ENCODE measurements at regions not wholly inside any gene's neighbourhood (a gene's known extent, or its start where the extent isn't known, plus 50 kb on each side); places are given as distances from the start of the nearest gene placed in this dataset.
A peak's percentile ranks its signal among the peaks of the same experiment; 100 is the strongest.

- Histone ChIP-seq H3K36me3 (ENCODE audit: insufficient read depth, low read length) (no peaks in the 10 kb centered on the region), H3K27ac (peak overlapping the region; percentile 78), H3K4me3 (peak overlapping the region; percentile 20; the same call in 1 of the 2 replicates), H3K9ac (ENCODE audit: insufficient read length) (no peak overlapping the region), H3K9me3 (ENCODE audit: low read depth, low read length) (no peaks in the 10 kb centered on the region)
- no peak for TF ChIP-seq FOXP2 (optimal IDR thresholded peaks at IDR 0.05; ENCODE audit: control extremely low read depth, extremely low read length, insufficient read depth)
- TF ChIP-seq POLR2AphosphoS5 (IDR thresholded peaks at IDR 0.05; ENCODE audit: borderline replicate concordance, low read depth, low read length) = no peak
- no peak for TF ChIP-seq EZH2 (IDR thresholded peaks at IDR 0.05)
- DNase-seq (ENCODE audit: low read depth, low spot score) = peak; percentile 35
Measured at GRCh38 chr13:83825676-83826075, 56.6 kb downstream of the SLITRK1 start.

- H3K36me3 ChIP-seq (ENCODE audit: insufficient read depth, low read length) = no peaks in the 10 kb centered on the region
- H3K9me3 ChIP-seq (ENCODE audit: low read depth, low read length) = no peaks in the 10 kb centered on the region
- no peak for DNase-seq (ENCODE audit: low read depth, low spot score)
- H3K9ac ChIP-seq (ENCODE audit: insufficient read length) = no peak overlapping the region
- TF ChIP-seq FOXP2 (optimal IDR thresholded peaks at IDR 0.05; ENCODE audit: control extremely low read depth, extremely low read length, insufficient read depth) = no peak
- no peak for TF ChIP-seq POLR2AphosphoS5 (IDR thresholded peaks at IDR 0.05; ENCODE audit: borderline replicate concordance, low read depth, low read length)
- no peak for TF ChIP-seq EZH2 (IDR thresholded peaks at IDR 0.05)
- peak overlapping the region; percentile 78; the same call in 1 of the 2 replicates for H3K27ac ChIP-seq
- no peak overlapping the region for H3K4me3 ChIP-seq
Measured at GRCh38 chr13:83824560-83824959, 57.7 kb downstream of the SLITRK1 start.

GRCh38 chr13:83824120-83824519 lies 58.2 kb downstream of the SLITRK1 start:
- H3K9me3 ChIP-seq (ENCODE audit: low read depth, low read length) = no peaks in the 10 kb centered on the region
- no peak for TF ChIP-seq POLR2AphosphoS5 (IDR thresholded peaks at IDR 0.05; ENCODE audit: borderline replicate concordance, low read depth, low read length)
- no peak overlapping the region for H3K9ac ChIP-seq (ENCODE audit: insufficient read length)
- H3K27ac ChIP-seq = no peak overlapping the region
- H3K4me3 ChIP-seq = no peak overlapping the region
- no peaks in the 10 kb centered on the region for H3K36me3 ChIP-seq (ENCODE audit: insufficient read depth, low read length)
- no peak for DNase-seq (ENCODE audit: low read depth, low spot score)

GRCh38 chr13:83819611-83820010 lies 62.7 kb downstream of the SLITRK1 start:
- no peak for DNase-seq (ENCODE audit: low read depth, low spot score)
- H3K9me3 ChIP-seq (ENCODE audit: low read depth, low read length) = 0 out of 2 replicates have a peak, but pooled peaks cover 4% of the 10 kb centered on the region
- H3K4me3 ChIP-seq = no peak overlapping the region
- H3K9ac ChIP-seq (ENCODE audit: insufficient read length) = no peak overlapping the region
- TF ChIP-seq EZH2 (IDR thresholded peaks at IDR 0.05) (no peak), POLR2AphosphoS5 (IDR thresholded peaks at IDR 0.05; ENCODE audit: borderline replicate concordance, low read depth, low read length) (no peak), FOXP2 (optimal IDR thresholded peaks at IDR 0.05; ENCODE audit: control extremely low read depth, extremely low read length, insufficient read depth) (no peak)
- no peak overlapping the region for H3K27ac ChIP-seq
- no peaks in the 10 kb centered on the region for H3K36me3 ChIP-seq (ENCODE audit: insufficient read depth, low read length)

- no peaks in the 10 kb centered on the region for H3K36me3 ChIP-seq (ENCODE audit: insufficient read depth, low read length)
- 0 out of 2 replicates have a peak, but pooled peaks cover 4% of the 10 kb centered on the region for H3K9me3 ChIP-seq (ENCODE audit: low read depth, low read length)
- TF ChIP-seq FOXP2 (optimal IDR thresholded peaks at IDR 0.05; ENCODE audit: control extremely low read depth, extremely low read length, insufficient read depth) (no peak), EZH2 (IDR thresholded peaks at IDR 0.05) (no peak), POLR2AphosphoS5 (IDR thresholded peaks at IDR 0.05; ENCODE audit: borderline replicate concordance, low read depth, low read length) (no peak)
- no peak overlapping the region for H3K4me3 ChIP-seq
- H3K27ac ChIP-seq = no peak overlapping the region
- no peak for DNase-seq (ENCODE audit: low read depth, low spot score)
- no peak overlapping the region for H3K9ac ChIP-seq (ENCODE audit: insufficient read length)
Measured at GRCh38 chr13:83819156-83819555, 63.1 kb downstream of the SLITRK1 start.

- no peak for TF ChIP-seq FOXP2 (optimal IDR thresholded peaks at IDR 0.05; ENCODE audit: control extremely low read depth, extremely low read length, insufficient read depth)
- TF ChIP-seq POLR2AphosphoS5 (IDR thresholded peaks at IDR 0.05; ENCODE audit: borderline replicate concordance, low read depth, low read length) = no peak
- no peak for TF ChIP-seq EZH2 (IDR thresholded peaks at IDR 0.05)
- Histone ChIP-seq H3K9ac (ENCODE audit: insufficient read length) (no peak overlapping the region), H3K4me3 (no peak overlapping the region), H3K27ac (no peak overlapping the region), H3K9me3 (ENCODE audit: low read depth, low read length) (0 out of 2 replicates have a peak, but pooled peaks cover 4% of the 10 kb centered on the region), H3K36me3 (ENCODE audit: insufficient read depth, low read length) (no peaks in the 10 kb centered on the region)
- no peak for DNase-seq (ENCODE audit: low read depth, low spot score)
Measured at GRCh38 chr13:83816081-83816480, 66.2 kb downstream of the SLITRK1 start.

- TF ChIP-seq POLR2AphosphoS5 (IDR thresholded peaks at IDR 0.05; ENCODE audit: borderline replicate concordance, low read depth, low read length) (no peak), EZH2 (IDR thresholded peaks at IDR 0.05) (no peak), FOXP2 (optimal IDR thresholded peaks at IDR 0.05; ENCODE audit: control extremely low read depth, extremely low read length, insufficient read depth) (no peak)
- no peak overlapping the region for H3K9ac ChIP-seq (ENCODE audit: insufficient read length)
- DNase-seq (ENCODE audit: low read depth, low spot score) = no peak
Measured at GRCh38 chr13:83815598-83815997, 66.7 kb downstream of the SLITRK1 start.

GRCh38 chr13:83810136-83810535 lies 72.1 kb downstream of the SLITRK1 start:
- H3K27ac ChIP-seq = no peak overlapping the region
- H3K9ac ChIP-seq (ENCODE audit: insufficient read length) = no peak overlapping the region
- H3K36me3 ChIP-seq (ENCODE audit: insufficient read depth, low read length) = no peaks in the 10 kb centered on the region
- H3K9me3 ChIP-seq (ENCODE audit: low read depth, low read length) = no peaks in the 10 kb centered on the region
- no peak for TF ChIP-seq FOXP2 (optimal IDR thresholded peaks at IDR 0.05; ENCODE audit: control extremely low read depth, extremely low read length, insufficient read depth)
- no peak for TF ChIP-seq POLR2AphosphoS5 (IDR thresholded peaks at IDR 0.05; ENCODE audit: borderline replicate concordance, low read depth, low read length)
- no peak for TF ChIP-seq EZH2 (IDR thresholded peaks at IDR 0.05)
- no peak overlapping the region for H3K4me3 ChIP-seq
- DNase-seq (ENCODE audit: low read depth, low spot score) = no peak

More at GRCh38 chr13:83815598-83815997, 66.7 kb downstream of the SLITRK1 start:
- Histone ChIP-seq H3K4me3 (no peak overlapping the region), H3K27ac (no peak overlapping the region), H3K9me3 (ENCODE audit: low read depth, low read length) (0 out of 2 replicates have a peak, but pooled peaks cover 4% of the 10 kb centered on the region), H3K36me3 (ENCODE audit: insufficient read depth, low read length) (no peaks in the 10 kb centered on the region)

- DNase-seq (ENCODE audit: low read depth, low spot score) = no peak
- Histone ChIP-seq H3K36me3 (ENCODE audit: insufficient read depth, low read length) (no peaks in the 10 kb centered on the region), H3K9ac (ENCODE audit: insufficient read length) (no peak overlapping the region), H3K27ac (no peak overlapping the region), H3K4me3 (no peak overlapping the region), H3K9me3 (ENCODE audit: low read depth, low read length) (no peaks in the 10 kb centered on the region)
- no peak for TF ChIP-seq EZH2 (IDR thresholded peaks at IDR 0.05)
- TF ChIP-seq FOXP2 (optimal IDR thresholded peaks at IDR 0.05; ENCODE audit: control extremely low read depth, extremely low read length, insufficient read depth) = no peak
- no peak for TF ChIP-seq POLR2AphosphoS5 (IDR thresholded peaks at IDR 0.05; ENCODE audit: borderline replicate concordance, low read depth, low read length)
Measured at GRCh38 chr13:83804356-83804962, 77.8 kb downstream of the SLITRK1 start.

All from SK-N-MC (cell line).